Panc1 (cell line): ENCODE measurements at regions not wholly inside any gene's neighbourhood (a gene's known extent, or its start where the extent isn't known, plus 50 kb on each side); places are given as distances from the start of the nearest gene placed in this dataset.

Experiments used
- ATAC-seq: fragments of 200-7000 bp; cut with Tn5 transposase; 2 replicates; pipeline ENCODE4 v1.9.1; 2020; ENCODE audit warnings: mild to moderate bottlenecking, moderate library complexity
- BruUV-seq: library from RNA; stranded (reverse); fragments of 400-500 nt; replicated peaks from 2 replicates; lab custom pipeline; 2021; lab: Mats Ljungman, UMichigan
- CTCF ChIA-PET: fragments of 300-600 bp; sonication (Branson Sonifier 250); formaldehyde crosslinking; loops from one replicate; lab custom pipeline; 2022; ENCODE audit warnings: antibody characterized with exemption; lab: Charles Lee
- POLR2A ChIA-PET: fragments of 300-600 bp; sonication (Branson Sonifier 250); formaldehyde crosslinking; loops from one replicate; lab custom pipeline; 2022; ENCODE audit warnings: antibody characterized with exemption; lab: Charles Lee
- DNase-seq: peaks from one replicate; pipeline ENCODE4 v3.0.0-alpha.2; 2010; ENCODE audit warnings: low read depth, low spot score
- H3K27ac ChIP-seq: 2 replicates; pipeline ENCODE4 v1.5.1; 2011; ENCODE audit warnings: mild to moderate bottlenecking, low read length, inconsistent platforms
- H3K27me3 ChIP-seq: fragments of 200-500 bp; sonication (Bioruptor generic); 2 replicates; pipeline ENCODE4 v1.6.0; 2014; ENCODE audit warnings: low read length, inconsistent platforms; ENCODE audit not compliant: control insufficient read depth, insufficient read depth
- H3K36me3 ChIP-seq: fragments of 200-500 bp; sonication (Bioruptor generic); 2 replicates; pipeline ENCODE4 v1.5.1; 2014; ENCODE audit warnings: inconsistent platforms, mild to moderate bottlenecking, low read length, moderate library complexity; ENCODE audit not compliant: control insufficient read depth, insufficient read depth
- H3K4me1 ChIP-seq: 2 replicates; pipeline ENCODE4 v1.5.1; 2011; ENCODE audit warnings: inconsistent platforms, mild to moderate bottlenecking, low read length, moderate library complexity; ENCODE audit not compliant: control insufficient read depth, insufficient read depth
- H3K4me3 ChIP-seq, 2 experiments: 2 replicates each; pipeline ENCODE4 v1.5.1; 2011 to 2012; ENCODE audit warnings: low read depth in 2 of 2, low read length in 2 of 2, mild to moderate bottlenecking in 2 of 2, inconsistent platforms in 1 of 2, moderate library complexity in 1 of 2
- H3K9me3 ChIP-seq: fragments of 200-500 bp; sonication (Bioruptor generic); 2 replicates; pipeline ENCODE4 v1.5.1; 2014; ENCODE audit warnings: low read depth, mild to moderate bottlenecking, inconsistent platforms, low read length, moderate library complexity; ENCODE audit not compliant: control insufficient read depth, insufficient read depth
- CTCF ChIP-seq: fragments of 450-650 bp; IDR thresholded peaks from 2 replicates; pipeline ENCODE4 v1.5.1; 2017; ENCODE audit warnings: mild to moderate bottlenecking
- POLR2AphosphoS5 ChIP-seq: IDR thresholded peaks from 2 replicates; pipeline ENCODE4 v1.6.1; 2012; ENCODE audit warnings: mild to moderate bottlenecking, low read depth, low read length, moderate library complexity
- REST ChIP-seq, 2 experiments: IDR thresholded peaks; 2 replicates each; pipeline ENCODE4 v1.6.1; 2011 to 2012; ENCODE audit warnings: low read depth in 2 of 2, control low read depth in 1 of 2, low read length in 1 of 2, mild to moderate bottlenecking in 1 of 2, moderate library complexity in 1 of 2; ENCODE audit not compliant: insufficient read depth in 1 of 2
- SIN3A ChIP-seq: IDR thresholded peaks from 2 replicates; pipeline ENCODE4 v1.6.1; 2012; ENCODE audit warnings: low read depth, mild to moderate bottlenecking, low read length, moderate library complexity, borderline replicate concordance; ENCODE audit not compliant: insufficient read depth
- TCF7L2 ChIP-seq: IDR thresholded peaks from 2 replicates; pipeline ENCODE4 v1.6.1; 2011; ENCODE audit warnings: mild to moderate bottlenecking, low read depth, low read length, inconsistent platforms
- in situ Hi-C: cut with HindIII; loops from 2 replicates; pipeline ENCODE4 v1.10.0; 2016; ENCODE audit warnings: low sequenced_read_pairs, low pct_unique_long_range_greater_than_20kb
- intact Hi-C: fragments of 100-400 bp; cut with micrococcal nuclease; formaldehyde crosslinking; loops from one replicate; pipeline ENCODE4 v1.10.0; 2022; ENCODE audit not compliant: unreplicated experiment

- ATAC-seq (no peak), DNase-seq (no peak)
- Histone ChIP-seq H3K27ac (no peak overlapping the region), H3K4me3 (no peak overlapping the region), H3K9me3 (no peaks in the 10 kb centered on the region), H3K4me1 (0 out of 2 replicates have a peak, but pooled peaks cover 3% of the 10 kb centered on the region), H3K27me3 (peaks cover 20% of the 10 kb centered on the region; the same call in 1 of the 2 replicates), H3K36me3 (no peaks in the 10 kb centered on the region)
- intact Hi-C loops (no loop called here), in situ Hi-C loops (no loop called here)
- ChIA-PET POLR2A (interaction anchor here (0.6 kb wide), 1 partner anchor 86 kb away, joined by 5 read pairs; no protein-coding TSS in a partner anchor), CTCF (no interaction called here)
- BruUV-seq, result no TSS peak
- TF ChIP-seq SIN3A (no peak), POLR2AphosphoS5 (no peak), TCF7L2 (no peak), CTCF (no peak), REST (IDR thresholded peaks at IDR 0.05; ENCODE audit: insufficient read depth in 1 of 2, low read depth in 2 of 2, low read length in 1 of 2) (no peak)
Measured at GRCh38 chr18:78904179-78904531, 75.5 kb upstream of the SALL3 start.

GRCh38 chr18:78905334-78905733 is 74.3 kb upstream of the SALL3 start:
- no TSS peak for BruUV-seq
- POLR2A ChIA-PET, result no interaction called here

More at GRCh38 chr18:78905334-78905733, 74.3 kb upstream of the SALL3 start:
- Histone ChIP-seq H3K4me1 (0 out of 2 replicates have a peak, but pooled peaks cover 3% of the 10 kb centered on the region), H3K36me3 (no peaks in the 10 kb centered on the region), H3K9me3 (no peaks in the 10 kb centered on the region), H3K27me3 (peaks cover 24% of the 10 kb centered on the region; the same call in 1 of the 2 replicates), H3K27ac (no peak overlapping the region), H3K4me3 (no peak overlapping the region)
- TF ChIP-seq POLR2AphosphoS5 (no peak), CTCF (no peak), REST (IDR thresholded peaks at IDR 0.05; ENCODE audit: insufficient read depth in 1 of 2, low read depth in 2 of 2, low read length in 1 of 2) (no peak), TCF7L2 (no peak), SIN3A (no peak)
- intact Hi-C loops (no loop called here), in situ Hi-C loops (no loop called here)
- DNase-seq (no peak), ATAC-seq (no peak)
- CTCF ChIA-PET, result no interaction called here
